NT2/D1 (cell line): ENCODE measurements at regions not wholly inside any gene's neighbourhood (a gene's known extent, or its start where the extent isn't known, plus 50 kb on each side); places are given as distances from the start of the nearest gene placed in this dataset.

Source experiments
- DNase-seq: peaks from one replicate; pipeline ENCODE4 v3.0.0-alpha.2; 2011; ENCODE audit warnings: low read depth, low spot score
- H3K27me3 ChIP-seq: 2 replicates; pipeline ENCODE4 v1.6.0; 2011; ENCODE audit warnings: mild to moderate bottlenecking; ENCODE audit not compliant: insufficient read length, insufficient read depth
- H3K36me3 ChIP-seq: 2 replicates; pipeline ENCODE4 v1.6.1; 2011; ENCODE audit warnings: mild to moderate bottlenecking, low read length, mixed read lengths; ENCODE audit not compliant: insufficient read depth, insufficient read length
- H3K4me1 ChIP-seq: 2 replicates; pipeline ENCODE4 v1.5.1; 2011; ENCODE audit not compliant: insufficient read depth, insufficient read length
- H3K4me3 ChIP-seq: 2 replicates; pipeline ENCODE4 v1.5.1; 2011; ENCODE audit warnings: low read depth; ENCODE audit not compliant: insufficient read length
- H3K9ac ChIP-seq: 2 replicates; pipeline ENCODE4 v1.6.0; 2011; ENCODE audit warnings: low read depth; ENCODE audit not compliant: insufficient read length
- H3K9me3 ChIP-seq: 2 replicates; pipeline ENCODE4 v1.5.1; 2011; ENCODE audit warnings: mild to moderate bottlenecking, low read length; ENCODE audit not compliant: insufficient read depth
- SUZ12 ChIP-seq: IDR thresholded peaks from 2 replicates; pipeline ENCODE4 v1.6.1; 2011; ENCODE audit not compliant: insufficient read length, insufficient read depth; ENCODE audit errors: extremely low read depth
- YY1 ChIP-seq: IDR thresholded peaks from 2 replicates; pipeline ENCODE4 v1.6.1; 2011; ENCODE audit not compliant: insufficient read length, insufficient read depth
- ZNF274 ChIP-seq: IDR thresholded peaks from 2 replicates; pipeline ENCODE4 v1.6.1; 2011; ENCODE audit warnings: mild to moderate bottlenecking, low read depth, low read length

DNA sequence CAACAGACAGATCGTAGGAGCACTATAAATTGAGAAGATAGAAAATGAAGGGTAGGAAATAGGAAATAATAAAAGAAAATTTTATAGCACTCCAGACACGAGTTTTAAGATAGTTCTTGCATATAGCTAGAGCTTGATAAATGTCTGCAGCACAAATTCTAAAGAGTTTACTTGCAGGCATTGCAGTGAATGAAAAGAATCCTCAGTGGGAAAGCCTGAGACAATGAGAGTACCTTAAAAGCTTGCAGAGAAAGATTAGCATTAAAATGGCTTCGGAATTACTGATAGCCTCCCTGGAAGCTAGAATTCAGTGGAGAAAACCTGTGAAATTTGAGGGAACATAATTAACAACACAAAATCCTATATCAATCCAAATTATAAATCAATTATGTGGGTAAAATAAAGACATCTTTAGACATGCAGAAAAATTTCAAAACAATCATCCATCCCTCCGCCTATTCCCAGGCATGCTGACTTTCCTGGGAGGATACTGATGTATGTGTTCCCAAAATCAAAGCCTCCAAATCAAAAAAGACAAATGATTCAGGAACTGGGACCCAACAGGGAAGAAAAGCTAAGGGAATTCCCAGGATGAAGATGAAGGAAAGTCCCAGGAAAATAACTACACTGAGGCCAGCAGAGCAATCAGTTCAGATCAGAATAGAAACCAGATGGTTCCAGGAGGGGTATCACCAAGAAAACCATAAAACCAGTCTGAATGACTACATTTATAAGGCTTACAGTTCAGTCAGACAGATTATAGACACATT is 305.9 kb upstream of the USP25 start:
- Histone ChIP-seq H3K27me3 (no peaks in the 10 kb centered on the region), H3K9me3 (no peaks in the 10 kb centered on the region), H3K9ac (peak overlapping the region; percentile 8), H3K4me3 (no peak overlapping the region), H3K4me1 (peaks cover 8% of the 10 kb centered on the region), H3K36me3 (no peaks in the 10 kb centered on the region)
- TF ChIP-seq ZNF274, result no peak
- no peak for TF ChIP-seq YY1
- no peak for TF ChIP-seq SUZ12
- peak; percentile 87 for DNase-seq

DNA sequence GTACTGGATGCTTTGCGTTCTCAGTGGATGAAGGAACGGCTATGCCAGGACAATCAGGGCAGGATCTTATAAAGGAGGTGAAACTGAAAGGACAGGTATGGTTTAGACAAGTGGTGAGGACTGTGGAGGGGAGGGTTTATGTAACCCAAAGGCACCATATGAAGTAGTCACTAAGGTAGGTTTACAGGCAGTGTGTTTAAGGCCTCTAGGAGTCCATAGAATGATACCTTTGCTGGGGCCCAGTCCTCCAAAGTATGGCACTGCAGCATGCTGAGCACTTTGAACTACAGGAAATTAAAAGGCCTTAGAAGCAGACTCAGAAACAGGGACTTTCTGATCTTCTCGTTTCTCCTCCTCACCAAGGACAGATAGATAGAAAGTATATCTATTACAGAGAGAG is 304.7 kb upstream of the USP25 start:
- no peak overlapping the region for H3K9ac ChIP-seq
- DNase-seq, result no peak
- TF ChIP-seq YY1, result no peak
- no peak for TF ChIP-seq ZNF274
- TF ChIP-seq SUZ12, result no peak
- peaks cover 8% of the 10 kb centered on the region for H3K4me1 ChIP-seq
- no peaks in the 10 kb centered on the region for H3K27me3 ChIP-seq
- no peak overlapping the region for H3K4me3 ChIP-seq
- H3K36me3 ChIP-seq, result no peaks in the 10 kb centered on the region
- no peaks in the 10 kb centered on the region for H3K9me3 ChIP-seq

DNA sequence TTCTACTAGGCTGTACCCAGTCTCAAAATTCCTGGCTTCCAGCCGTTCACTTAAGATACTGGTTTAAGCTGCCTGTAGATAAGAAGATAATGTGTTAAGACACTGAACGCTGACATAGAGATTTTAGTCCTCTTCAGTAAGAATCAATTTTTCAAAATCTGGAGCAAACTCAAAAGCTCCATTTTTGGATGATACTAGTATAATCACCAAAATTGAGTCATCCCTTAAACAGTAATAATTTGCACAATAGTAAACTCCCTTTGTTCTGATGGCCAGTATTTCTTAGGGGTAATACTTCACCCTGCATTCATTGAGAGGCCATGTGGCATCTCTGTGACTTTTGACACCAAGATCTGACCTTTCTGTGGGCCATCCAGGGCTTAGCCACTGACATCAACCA is 299.8 kb upstream of the USP25 start:
- Histone ChIP-seq H3K4me1 (peaks cover 2% of the 10 kb centered on the region), H3K36me3 (no peaks in the 10 kb centered on the region), H3K9me3 (peaks cover 7% of the 10 kb centered on the region), H3K27me3 (no peaks in the 10 kb centered on the region), H3K9ac (no peak overlapping the region), H3K4me3 (no peak overlapping the region)
- no peak for TF ChIP-seq YY1
- TF ChIP-seq ZNF274, result no peak
- no peak for TF ChIP-seq SUZ12
- DNase-seq, result no peak

DNA sequence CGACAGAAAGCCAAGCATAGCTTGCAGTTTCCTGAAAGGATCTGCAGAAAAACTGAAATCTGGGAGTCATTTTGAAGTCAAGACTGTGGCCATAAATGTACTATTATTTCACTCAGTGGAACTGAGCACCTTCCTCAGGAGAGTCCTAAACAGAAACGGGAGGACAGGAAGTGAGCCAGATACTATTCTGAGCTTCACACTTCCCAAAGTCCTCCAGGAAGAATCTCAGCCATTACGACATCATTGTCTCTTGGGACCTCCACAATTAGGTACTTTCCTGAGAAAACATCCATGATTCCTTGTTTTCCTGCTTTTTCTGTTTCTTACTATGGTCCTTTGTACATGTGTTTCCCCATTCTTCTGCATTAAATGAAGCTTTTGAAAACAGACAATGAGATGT is 299.2 kb upstream of the USP25 start:
- Histone ChIP-seq H3K27me3 (no peaks in the 10 kb centered on the region), H3K36me3 (no peaks in the 10 kb centered on the region), H3K9ac (no peak overlapping the region), H3K4me3 (no peak overlapping the region), H3K9me3 (peaks cover 9% of the 10 kb centered on the region), H3K4me1 (no peaks in the 10 kb centered on the region)
- DNase-seq, result no peak
- TF ChIP-seq ZNF274, result no peak
- TF ChIP-seq SUZ12, result no peak
- TF ChIP-seq YY1, result no peak

DNA sequence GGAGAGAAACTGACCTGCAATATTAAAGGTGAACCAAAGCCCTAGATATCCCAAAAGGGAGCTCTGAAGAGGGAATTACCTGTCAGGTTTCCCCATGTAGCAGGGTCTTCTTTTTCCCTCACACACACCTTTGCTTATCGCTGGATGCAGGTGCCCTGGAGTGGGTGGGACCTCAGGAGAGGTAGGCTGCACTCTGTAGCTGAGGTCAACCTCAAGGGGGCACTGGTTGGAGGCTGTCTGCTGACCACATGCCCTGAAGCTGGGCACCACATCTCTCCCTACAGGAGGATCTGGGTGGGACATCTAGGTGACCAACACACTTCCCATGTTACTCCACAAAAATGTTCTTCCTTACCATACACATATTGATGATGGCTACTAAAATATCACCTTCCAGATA is 298.7 kb upstream of the USP25 start:
- H3K27me3 ChIP-seq, result no peaks in the 10 kb centered on the region
- TF ChIP-seq YY1, result no peak
- no peak for TF ChIP-seq ZNF274
- no peak for TF ChIP-seq SUZ12
- H3K36me3 ChIP-seq, result no peaks in the 10 kb centered on the region
- no peak overlapping the region for H3K4me3 ChIP-seq
- no peaks in the 10 kb centered on the region for H3K4me1 ChIP-seq
- H3K9ac ChIP-seq, result no peak overlapping the region
- peaks cover 9% of the 10 kb centered on the region for H3K9me3 ChIP-seq
- no peak for DNase-seq

DNA sequence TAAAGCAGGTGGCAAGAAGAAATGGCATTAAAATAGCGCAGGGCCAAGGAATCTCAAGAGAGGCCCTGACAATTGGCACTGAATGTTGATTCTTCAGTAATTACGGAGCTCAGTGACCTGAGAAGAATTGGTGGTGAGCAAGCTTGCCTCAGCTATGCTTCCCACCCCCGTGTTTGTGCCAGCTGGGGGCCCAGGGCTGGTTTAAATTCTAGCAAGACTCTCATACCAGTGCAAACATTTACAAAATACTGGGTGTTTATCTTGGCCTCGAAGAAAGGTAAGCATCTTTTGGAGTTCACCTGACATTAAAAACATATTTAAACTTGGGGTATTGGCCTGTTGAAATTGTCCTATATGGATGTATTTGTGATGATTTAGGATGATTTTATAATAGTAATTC is 296.7 kb upstream of the USP25 start:
- Histone ChIP-seq H3K4me1 (no peaks in the 10 kb centered on the region), H3K9me3 (peaks cover 9% of the 10 kb centered on the region), H3K36me3 (no peaks in the 10 kb centered on the region), H3K9ac (no peak overlapping the region), H3K27me3 (no peaks in the 10 kb centered on the region), H3K4me3 (no peak overlapping the region)
- DNase-seq, result no peak
- no peak for TF ChIP-seq YY1
- TF ChIP-seq ZNF274, result no peak
- no peak for TF ChIP-seq SUZ12

DNA sequence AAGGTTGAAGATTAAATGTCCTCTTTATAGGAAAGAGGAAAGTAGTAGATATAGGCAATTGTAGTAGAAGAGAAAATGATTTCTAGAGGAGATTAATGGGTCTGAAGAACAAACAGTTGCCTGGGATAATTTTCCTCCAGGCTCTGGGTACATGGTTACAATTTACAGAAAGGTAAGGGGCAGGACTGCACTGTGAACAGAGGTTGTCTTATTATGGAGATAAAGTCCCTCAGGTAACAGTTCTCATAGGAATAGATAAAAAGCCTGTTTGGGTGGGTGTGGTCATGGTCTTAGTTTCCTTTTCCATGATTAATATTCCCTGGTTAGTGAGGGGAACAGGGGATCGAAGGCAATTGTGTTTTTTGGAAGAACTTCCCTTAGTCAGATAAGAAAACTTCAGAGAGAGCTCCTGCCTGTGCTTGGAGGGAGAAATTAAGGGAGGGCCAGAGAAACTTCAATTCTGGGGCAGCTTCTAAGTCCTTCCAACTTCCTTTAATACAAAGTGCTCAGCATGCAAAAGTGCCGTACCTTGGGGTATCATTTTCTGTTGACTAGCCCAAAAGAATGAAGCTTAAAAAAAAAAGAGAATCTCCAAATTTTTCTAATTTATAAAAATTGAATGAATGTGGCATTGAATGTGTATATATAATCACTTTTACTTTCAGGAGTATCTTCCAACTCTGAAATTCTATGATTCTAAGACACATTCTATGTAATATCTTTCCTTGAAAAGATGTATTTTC is 295.4 kb upstream of the USP25 start:
- no peaks in the 10 kb centered on the region for H3K27me3 ChIP-seq
- DNase-seq, result no peak
- TF ChIP-seq ZNF274 (no peak), SUZ12 (no peak), YY1 (no peak)
- peaks cover 9% of the 10 kb centered on the region for H3K9me3 ChIP-seq
- no peak overlapping the region for H3K4me3 ChIP-seq
- no peaks in the 10 kb centered on the region for H3K36me3 ChIP-seq
- no peak overlapping the region for H3K9ac ChIP-seq
- no peaks in the 10 kb centered on the region for H3K4me1 ChIP-seq
